Stomach (tissue), 4 donors: ENCODE measurements at regions not wholly inside any gene's neighbourhood (a gene's known extent, or its start where the extent isn't known, plus 50 kb on each side); places are given as distances from the start of the nearest gene placed in this dataset.

Experiments
- CTCF ChIP-seq, 7 experiments: fragments of 450-650 bp in 4 of 7; fragments of 200-600 bp in 3 of 7; sonication (generic) in 3 of 7; IDR thresholded peaks; one replicate each; pipeline ENCODE4 v1.5.1; 2016 to 2019; ENCODE audit warnings: antibody characterized with exemption in 7 of 7, control low read depth in 2 of 7, mild to moderate bottlenecking in 1 of 7
- EP300 ChIP-seq: sonication (generic); formaldehyde crosslinking; IDR thresholded peaks from one replicate; pipeline ENCODE4 v1.6.1; 2017; ENCODE audit warnings: antibody characterized with exemption
- POLR2A ChIP-seq, 4 donors: fragments of 450-650 bp; IDR thresholded peaks; one replicate each; pipeline ENCODE4 v1.6.1; 2016; ENCODE audit warnings: antibody characterized with exemption in 4 of 4, control low read depth in 2 of 4, mild to moderate bottlenecking in 1 of 4, moderate library complexity in 1 of 4
- POLR2AphosphoS5 ChIP-seq, 3 donors: sonication (generic); formaldehyde crosslinking; IDR thresholded peaks; one replicate each; pipeline ENCODE4 v1.6.1; 2016; ENCODE audit warnings: antibody characterized with exemption in 3 of 3

GRCh38 chr7:124992851-124993562 is 63.4 kb upstream of the POT1 start:
- TF ChIP-seq CTCF (IDR thresholded peaks at IDR 0.05) = no peak
- peak in 2 of 3 donors; percentile 47 to 73 for TF ChIP-seq POLR2AphosphoS5 (IDR thresholded peaks at IDR 0.05)
- TF ChIP-seq POLR2A (IDR thresholded peaks at IDR 0.05) = no peak
- TF ChIP-seq EP300 = no peak
